CD4-positive, CD25-positive, alpha-beta regulatory T cell (primary cell): ENCODE measurements at regions not wholly inside any gene's neighbourhood (a gene's known extent, or its start where the extent isn't known, plus 50 kb on each side); places are given as distances from the start of the nearest gene placed in this dataset.
"Not testable (repeated sequence)": the region's sequence is repeated elsewhere in the genome, so short reads cannot be mapped to it uniquely, and the experiment has no call there.

Source experiments
- ATAC-seq, 2 donors: fragments of 150-1000 bp; cut with Tn5 transposase; one replicate each; pipeline ENCODE4 v1.10.0; 2021; ENCODE audit warnings: low read depth in 2 of 2, moderate number of reproducible peaks in 2 of 2, moderate library complexity in 1 of 2
- DNase-seq, 3 donors: peaks; one replicate each; pipeline versions ENCODE4 v3.0.0 to v3.0.0-alpha.2; 2012 to 2022; ENCODE audit warnings: mixed read lengths in 1 of 3
- H3K27ac ChIP-seq: one replicate; pipeline ENCODE4 v1.7.0; 2013; ENCODE audit warnings: mild to moderate bottlenecking, low read length; ENCODE audit not compliant: insufficient read depth, poor library complexity, severe bottlenecking
- H3K27me3 ChIP-seq: one replicate; pipeline ENCODE4 v1.7.0; 2013; ENCODE audit warnings: low read length; ENCODE audit not compliant: control insufficient read depth, insufficient read depth
- H3K36me3 ChIP-seq: one replicate; pipeline ENCODE4 v1.7.0; 2013; ENCODE audit warnings: mild to moderate bottlenecking, low read length, moderate library complexity; ENCODE audit not compliant: control insufficient read depth, insufficient read depth
- H3K4me1 ChIP-seq: 2 replicates; pipeline ENCODE4 v1.7.0; 2013; ENCODE audit warnings: mild to moderate bottlenecking, low read length; ENCODE audit not compliant: insufficient read depth, control insufficient read depth, poor library complexity, severe bottlenecking
- H3K4me3 ChIP-seq: one replicate; pipeline ENCODE4 v1.7.0; 2013; ENCODE audit warnings: low read depth, mild to moderate bottlenecking, low read length, moderate library complexity
- H3K9me3 ChIP-seq, 2 experiments: 1 replicate in 1 of 2; 2 replicates in 1 of 2; pipeline ENCODE4 v1.7.0; 2013; ENCODE audit warnings: low read length in 2 of 2, mild to moderate bottlenecking in 1 of 2, moderate library complexity in 1 of 2; ENCODE audit not compliant: control insufficient read depth in 2 of 2
- H3K27ac Mint-ChIP-seq, 3 donors: one replicate each; pipeline ENCODE4 v1.8.0; 2020 to 2022; ENCODE audit warnings: mild to moderate bottlenecking in 3 of 3, mixed read lengths in 3 of 3, moderate library complexity in 2 of 3
- H3K27me3 Mint-ChIP-seq: one replicate; pipeline ENCODE4 v1.8.0; 2022; ENCODE audit warnings: mild to moderate bottlenecking, mixed read lengths
- H3K36me3 Mint-ChIP-seq: one replicate; pipeline ENCODE4 v1.8.0; 2020; ENCODE audit warnings: mixed read lengths
- H3K4me1 Mint-ChIP-seq, 4 donors: one replicate each; pipeline ENCODE4 v1.8.0; 2020 to 2022; ENCODE audit warnings: mixed read lengths in 4 of 4, mild to moderate bottlenecking in 1 of 4
- H3K4me3 Mint-ChIP-seq, 4 donors: one replicate each; pipeline ENCODE4 v1.8.0; 2020 to 2022; ENCODE audit warnings: mild to moderate bottlenecking in 4 of 4, mixed read lengths in 4 of 4, moderate library complexity in 3 of 4
- H3K9me3 Mint-ChIP-seq, 7 donors: one replicate each; pipeline ENCODE4 v1.8.0; 2020 to 2022; ENCODE audit warnings: mixed read lengths in 7 of 7, mild to moderate bottlenecking in 3 of 7, moderate library complexity in 2 of 7

GRCh38 chr2:185567940-185568339 lies 170.7 kb upstream of the FSIP2 start:
- no peaks in the 10 kb centered on the region for H3K27me3 Mint-ChIP-seq
- Histone ChIP-seq H3K4me1 (no peaks in the 10 kb centered on the region), H3K27me3 (no peaks in the 10 kb centered on the region), H3K9me3 (no peaks in the 10 kb centered on the region), H3K27ac (no peak overlapping the region), H3K4me3 (no peak overlapping the region), H3K36me3 (no peaks in the 10 kb centered on the region)
- no peak for ATAC-seq
- H3K4me1 Mint-ChIP-seq: no peaks in the 10 kb centered on the region
- H3K36me3 Mint-ChIP-seq: no peaks in the 10 kb centered on the region
- no peak overlapping the region for H3K27ac Mint-ChIP-seq
- no peak overlapping the region for H3K4me3 Mint-ChIP-seq
- H3K9me3 Mint-ChIP-seq: peaks cover 0 to 11% (median 6%) of the 10 kb centered on the region in 7 donors
- DNase-seq: no peak

GRCh38 chr2:185578322-185578721 lies 160.3 kb upstream of the FSIP2 start:
- no peaks in the 10 kb centered on the region for H3K4me1 ChIP-seq
- Mint-ChIP-seq H3K4me3 (no peak overlapping the region), H3K27me3 (no peaks in the 10 kb centered on the region), H3K4me1 (no peaks in the 10 kb centered on the region), H3K36me3 (no peaks in the 10 kb centered on the region), H3K27ac (no peak overlapping the region), H3K9me3 (peaks cover 0 to 7% (median 2%) of the 10 kb centered on the region in 7 donors)
- no peaks in the 10 kb centered on the region for H3K9me3 ChIP-seq
- no peaks in the 10 kb centered on the region for H3K27me3 ChIP-seq
- H3K36me3 ChIP-seq: no peaks in the 10 kb centered on the region
- H3K27ac ChIP-seq: no peak overlapping the region
- ATAC-seq (no peak), DNase-seq (no peak)
- no peak overlapping the region for H3K4me3 ChIP-seq

- Mint-ChIP-seq H3K9me3 (peaks cover 0 to 18% (median 9%) of the 10 kb centered on the region in 7 donors), H3K36me3 (no peaks in the 10 kb centered on the region), H3K4me1 (no peaks in the 10 kb centered on the region), H3K27me3 (no peaks in the 10 kb centered on the region), H3K27ac (no peak overlapping the region), H3K4me3 (no peak overlapping the region)
- no peak for DNase-seq
- Histone ChIP-seq H3K27ac (no peak overlapping the region), H3K4me1 (no peaks in the 10 kb centered on the region), H3K36me3 (no peaks in the 10 kb centered on the region), H3K9me3 (no peaks in the 10 kb centered on the region), H3K4me3 (no peak overlapping the region), H3K27me3 (no peaks in the 10 kb centered on the region)
- no peak for ATAC-seq
These were observed 155.4 kb upstream of the FSIP2 start for GRCh38 chr2:185583058-185583816.

GRCh38 chr2:185585165-185585564 lies 153.4 kb upstream of the FSIP2 start:
- H3K27ac ChIP-seq, H3K27me3 ChIP-seq, H3K4me1 Mint-ChIP-seq, DNase-seq, ATAC-seq, H3K4me1 ChIP-seq, H3K36me3 Mint-ChIP-seq, H3K4me3 Mint-ChIP-seq, H3K36me3 ChIP-seq, H3K9me3 ChIP-seq, H3K27me3 Mint-ChIP-seq, H3K4me3 ChIP-seq, H3K27ac Mint-ChIP-seq: not testable (repeated sequence)
- H3K9me3 Mint-ChIP-seq: peaks cover 0 to 18% (median 12%) of the 10 kb centered on the region in 7 donors

GRCh38 chr2:185591276-185591675 lies 147.3 kb upstream of the FSIP2 start:
- not testable (repeated sequence) for H3K4me3 ChIP-seq, H3K27ac Mint-ChIP-seq, H3K36me3 Mint-ChIP-seq, H3K9me3 ChIP-seq, H3K4me3 Mint-ChIP-seq, H3K4me1 ChIP-seq, H3K27ac ChIP-seq, H3K27me3 ChIP-seq, ATAC-seq, H3K4me1 Mint-ChIP-seq, DNase-seq, H3K27me3 Mint-ChIP-seq, H3K36me3 ChIP-seq
- peaks cover 0 to 19% (median 8%) of the 10 kb centered on the region in 7 donors for H3K9me3 Mint-ChIP-seq

- H3K27me3 ChIP-seq: no peaks in the 10 kb centered on the region
- H3K4me1 Mint-ChIP-seq: no peaks in the 10 kb centered on the region
- no peaks in the 10 kb centered on the region for H3K4me1 ChIP-seq
- H3K36me3 Mint-ChIP-seq: no peaks in the 10 kb centered on the region
- no peaks in the 10 kb centered on the region for H3K36me3 ChIP-seq
- H3K27ac Mint-ChIP-seq: no peak overlapping the region
- H3K27me3 Mint-ChIP-seq: no peaks in the 10 kb centered on the region
- no peak overlapping the region for H3K4me3 Mint-ChIP-seq
- no peak for ATAC-seq
- DNase-seq: no peak
- no peak overlapping the region for H3K4me3 ChIP-seq
- H3K9me3 Mint-ChIP-seq: peaks cover 0 to 7% (median 3%) of the 10 kb centered on the region in 7 donors
- no peaks in the 10 kb centered on the region for H3K9me3 ChIP-seq
- no peak overlapping the region for H3K27ac ChIP-seq
These were observed 130.7 kb upstream of the FSIP2 start for GRCh38 chr2:185607945-185608344.

GRCh38 chr2:185608799-185609198 lies 129.8 kb upstream of the FSIP2 start:
- ATAC-seq (no peak), DNase-seq (no peak)
- no peaks in the 10 kb centered on the region for H3K4me1 Mint-ChIP-seq
- no peaks in the 10 kb centered on the region for H3K36me3 ChIP-seq
- H3K4me3 ChIP-seq: no peak overlapping the region
- peaks cover 0 to 8% (median 3%) of the 10 kb centered on the region in 7 donors for H3K9me3 Mint-ChIP-seq
- H3K27ac ChIP-seq: no peak overlapping the region
- H3K9me3 ChIP-seq: no peaks in the 10 kb centered on the region
- H3K4me1 ChIP-seq: no peaks in the 10 kb centered on the region
- no peak overlapping the region for H3K27ac Mint-ChIP-seq
- H3K27me3 Mint-ChIP-seq: no peaks in the 10 kb centered on the region
- no peaks in the 10 kb centered on the region for H3K36me3 Mint-ChIP-seq
- H3K27me3 ChIP-seq: no peaks in the 10 kb centered on the region
- H3K4me3 Mint-ChIP-seq: no peak overlapping the region

- H3K9me3 ChIP-seq: no peaks in the 10 kb centered on the region
- Mint-ChIP-seq H3K9me3 (peaks cover 0 to 13% (median 1%) of the 10 kb centered on the region in 7 donors), H3K4me3 (no peak overlapping the region), H3K36me3 (no peaks in the 10 kb centered on the region), H3K27me3 (no peaks in the 10 kb centered on the region), H3K27ac (no peak overlapping the region), H3K4me1 (no peaks in the 10 kb centered on the region)
- no peaks in the 10 kb centered on the region for H3K27me3 ChIP-seq
- H3K4me3 ChIP-seq: no peak overlapping the region
- no peaks in the 10 kb centered on the region for H3K4me1 ChIP-seq
- no peak for DNase-seq
- no peak for ATAC-seq
- H3K27ac ChIP-seq: no peak overlapping the region
- H3K36me3 ChIP-seq: no peaks in the 10 kb centered on the region
These were observed 128.3 kb upstream of the FSIP2 start for GRCh38 chr2:185610301-185610700.
